H9 (cell line): ENCODE measurements at regions not wholly inside any gene's neighbourhood (a gene's known extent, or its start where the extent isn't known, plus 50 kb on each side); places are given as distances from the start of the nearest gene placed in this dataset.
"Not testable (repeated sequence)": the region's sequence is repeated elsewhere in the genome, so short reads cannot be mapped to it uniquely, and the experiment has no call there.

ENCODE experiments used
- DNase-seq: peaks from one replicate; pipeline ENCODE4 v3.0.0-alpha.2; 2017
- H2AFZ ChIP-seq: one replicate; pipeline ENCODE4 v1.6.1; 2013; ENCODE audit warnings: mild to moderate bottlenecking, low read length, control low read depth, moderate library complexity
- H2AK5ac ChIP-seq: 2 replicates; pipeline ENCODE4 v1.6.1; 2013; ENCODE audit warnings: low read length, control low read depth, mixed read lengths; ENCODE audit not compliant: insufficient read length
- H2BK120ac ChIP-seq: one replicate; pipeline ENCODE4 v1.6.1; 2013; ENCODE audit warnings: low read depth, mild to moderate bottlenecking, low read length, control low read depth, inconsistent platforms; ENCODE audit not compliant: poor library complexity, severe bottlenecking
- H2BK12ac ChIP-seq: 2 replicates; pipeline ENCODE4 v1.6.1; 2013; ENCODE audit warnings: low read length, control low read depth, mixed read lengths, low read depth; ENCODE audit not compliant: insufficient read length
- H2BK15ac ChIP-seq: 2 replicates; pipeline ENCODE4 v1.6.1; 2013; ENCODE audit warnings: low read depth, low read length, control low read depth
- H2BK20ac ChIP-seq: one replicate; pipeline ENCODE4 v1.6.1; 2013; ENCODE audit warnings: low read depth, mild to moderate bottlenecking, low read length, control low read depth, inconsistent platforms; ENCODE audit not compliant: poor library complexity, severe bottlenecking
- H2BK5ac ChIP-seq: 2 replicates; pipeline ENCODE4 v1.6.1; 2013; ENCODE audit warnings: low read length, control low read depth, mixed read lengths; ENCODE audit not compliant: insufficient read length
- H3K14ac ChIP-seq: 2 replicates; pipeline ENCODE4 v1.6.1; 2013; ENCODE audit warnings: low read length, control low read depth; ENCODE audit not compliant: insufficient read depth
- H3K18ac ChIP-seq: 2 replicates; pipeline ENCODE4 v1.6.1; 2013; ENCODE audit warnings: low read depth, mild to moderate bottlenecking, mixed read lengths, low read length, control low read depth; ENCODE audit not compliant: insufficient read length
- H3K23ac ChIP-seq: 2 replicates; pipeline ENCODE4 v1.6.1; 2013; ENCODE audit warnings: low read length, control low read depth, mixed read lengths, low read depth; ENCODE audit not compliant: insufficient read length
- H3K23me2 ChIP-seq: 2 replicates; pipeline ENCODE4 v1.6.1; 2013; ENCODE audit warnings: low read depth, mild to moderate bottlenecking, mixed read lengths, low read length, control low read depth; ENCODE audit not compliant: insufficient read length, poor library complexity, severe bottlenecking
- H3K27ac ChIP-seq: 2 replicates; pipeline ENCODE4 v1.5.1; 2013; ENCODE audit warnings: low read length, control low read depth, mixed read lengths, low read depth; ENCODE audit not compliant: insufficient read length
- H3K27me3 ChIP-seq: 2 replicates; pipeline ENCODE4 v1.6.1; 2013; ENCODE audit warnings: low read length, control low read depth, inconsistent platforms; ENCODE audit not compliant: insufficient read depth
- H3K4ac ChIP-seq: 2 replicates; pipeline ENCODE4 v1.6.1; 2013; ENCODE audit warnings: low read depth, mild to moderate bottlenecking, control low read depth, inconsistent platforms, low read length, moderate library complexity
- H3K4me1 ChIP-seq: 2 replicates; pipeline ENCODE4 v1.6.1; 2013; ENCODE audit warnings: low read length, control low read depth, inconsistent platforms; ENCODE audit not compliant: insufficient read depth
- H3K4me2 ChIP-seq: 2 replicates; pipeline ENCODE4 v1.6.1; 2013; ENCODE audit warnings: low read length, control low read depth, mixed read lengths; ENCODE audit not compliant: insufficient read length, insufficient read depth
- H3K56ac ChIP-seq: 2 replicates; pipeline ENCODE4 v1.6.1; 2013; ENCODE audit warnings: low read depth, mild to moderate bottlenecking, mixed read lengths, low read length, control low read depth; ENCODE audit not compliant: insufficient read length
- H3K79me1 ChIP-seq: 2 replicates; pipeline ENCODE4 v1.6.1; 2013; ENCODE audit warnings: low read depth, mild to moderate bottlenecking, moderate library complexity, low read length, control low read depth, inconsistent platforms; ENCODE audit not compliant: insufficient read depth, poor library complexity, severe bottlenecking
- H3K79me2 ChIP-seq: 2 replicates; pipeline ENCODE4 v1.6.1; 2013; ENCODE audit warnings: low read length, control low read depth, inconsistent platforms; ENCODE audit not compliant: insufficient read depth
- H3K9ac ChIP-seq: 2 replicates; pipeline ENCODE4 v1.6.1; 2013; ENCODE audit warnings: low read length, control low read depth, mixed read lengths; ENCODE audit not compliant: insufficient read length; ENCODE audit errors: extremely low read depth
- H3K9me3 ChIP-seq: one replicate; pipeline ENCODE4 v1.6.1; 2013; ENCODE audit warnings: low read depth, low read length, inconsistent platforms; ENCODE audit not compliant: control insufficient read depth
- H3T11ph ChIP-seq: one replicate; pipeline ENCODE4 v1.6.1; 2013; ENCODE audit warnings: mild to moderate bottlenecking, low read length, control low read depth, inconsistent platforms
- H4K20me1 ChIP-seq: one replicate; pipeline ENCODE4 v1.6.1; 2013; ENCODE audit not compliant: control insufficient read depth, insufficient read length, insufficient read depth
- H4K5ac ChIP-seq: 2 replicates; pipeline ENCODE4 v1.6.1; 2013; ENCODE audit warnings: low read depth, mild to moderate bottlenecking, mixed read lengths, low read length, control low read depth; ENCODE audit not compliant: insufficient read length
- H4K8ac ChIP-seq: replicated peaks from 2 replicates; pipeline ENCODE4 v1.6.1; 2013; ENCODE audit warnings: low read length, control low read depth, mixed read lengths, low read depth; ENCODE audit not compliant: insufficient read length
- H4K91ac ChIP-seq: 2 replicates; pipeline ENCODE4 v1.6.1; 2013; ENCODE audit warnings: low read depth, mild to moderate bottlenecking, moderate library complexity, mixed read lengths, low read length, control low read depth; ENCODE audit not compliant: insufficient read length
- H3K27ac Mint-ChIP-seq, 3 experiments: 2 replicates in 2 of 3; 3 replicates in 1 of 3; pipeline ENCODE4 v1.8.0; 2020 to 2021; ENCODE audit warnings: mixed read lengths in 3 of 3, mild to moderate bottlenecking in 1 of 3, moderate library complexity in 1 of 3
- H3K27me3 Mint-ChIP-seq: 2 replicates; pipeline ENCODE4 v1.8.0; 2021; ENCODE audit warnings: low read depth, mild to moderate bottlenecking, moderate library complexity, mixed read lengths
- H3K36me3 Mint-ChIP-seq, 3 experiments: 2 replicates in 2 of 3; 3 replicates in 1 of 3; pipeline ENCODE4 v1.8.0; 2020 to 2021; ENCODE audit warnings: low read depth in 3 of 3, mixed read lengths in 3 of 3; ENCODE audit not compliant: insufficient read depth in 1 of 3
- H3K4me1 Mint-ChIP-seq, 2 experiments: 2 replicates each; pipeline ENCODE4 v1.8.0; 2020; ENCODE audit warnings: mixed read lengths in 2 of 2
- H3K4me3 Mint-ChIP-seq, 2 experiments: 2 replicates in 1 of 2; 3 replicates in 1 of 2; pipeline ENCODE4 v1.8.0; 2020 to 2021; ENCODE audit warnings: mild to moderate bottlenecking in 2 of 2, mixed read lengths in 2 of 2, moderate library complexity in 1 of 2
- H3K9me3 Mint-ChIP-seq, 2 experiments: 2 replicates in 1 of 2; 3 replicates in 1 of 2; pipeline ENCODE4 v1.8.0; 2020; ENCODE audit warnings: mild to moderate bottlenecking in 2 of 2, mixed read lengths in 2 of 2, moderate library complexity in 1 of 2
- CTCF ChIP-seq: fragments of 200-600 bp; sonication (generic); conservative IDR thresholded peaks from 3 replicates; pipeline ENCODE4 v1.8.0; 2021; ENCODE audit warnings: antibody characterized with exemption, mild to moderate bottlenecking
- whole genome bisulfite sequencing: extraction: QIAGEN DNeasy Blood & Tissue Kit; methylation state at CpG from one replicate; pipeline ENCODE4 v1.1.7; 2013; ENCODE audit warnings: missing lambda C conversion rate, low lambda C conversion rate, mixed read lengths; ENCODE audit not compliant: insufficient read length; ENCODE audit errors: extremely low coverage; 5-methylcytosine and 5-hydroxymethylcytosine counted together

GRCh38 chr9:86572904-86573303 is 218.7 kb upstream of the TUT7 start:
- Histone ChIP-seq H3K79me1 (no peaks in the 10 kb centered on the region), H4K20me1 (no peaks in the 10 kb centered on the region), H3K14ac (no peak overlapping the region), H2BK20ac (no peak overlapping the region), H3K4ac (no peak overlapping the region), H2BK5ac (no peak overlapping the region), H4K8ac (no peak overlapping the region), H3K9ac (no peak overlapping the region), H3K79me2 (no peaks in the 10 kb centered on the region), H3K4me2 (no peak overlapping the region), H2BK15ac (no peak overlapping the region), H4K91ac (no peak overlapping the region), H2AK5ac (no peak overlapping the region), H3K23me2 (no peaks in the 10 kb centered on the region), H3K18ac (no peak overlapping the region), H2AFZ (no peak overlapping the region), H3K9me3 (no peaks in the 10 kb centered on the region), H3K56ac (no peak overlapping the region), H3T11ph (no peak overlapping the region), H3K23ac (no peak overlapping the region), H3K27ac (no peak overlapping the region), H2BK120ac (no peak overlapping the region), H3K4me1 (no peaks in the 10 kb centered on the region; the same call in 1 of the 2 replicates), H2BK12ac (no peak overlapping the region), H4K5ac (no peak overlapping the region), H3K27me3 (no peaks in the 10 kb centered on the region)
- no peaks in the 10 kb centered on the region; a peak in 1 of 7 replicates for H3K36me3 Mint-ChIP-seq
- TF ChIP-seq CTCF = no peak
- no peak overlapping the region for H3K4me3 Mint-ChIP-seq
- H3K4me1 Mint-ChIP-seq = peaks cover 3 to 5% of the 10 kb centered on the region in 2 experiments
- no peak overlapping the region for H3K27ac Mint-ChIP-seq
- peaks cover 4% of the 10 kb centered on the region; the same call in 1 of the 2 replicates for H3K27me3 Mint-ChIP-seq
- peaks cover 9 to 11% of the 10 kb centered on the region in 2 experiments for H3K9me3 Mint-ChIP-seq
- DNase-seq = no peak

GRCh38 chr9:86565603-86566002 is 211.4 kb upstream of the TUT7 start:
- not testable (repeated sequence) for H3K4me1 Mint-ChIP-seq, H3K23me2 ChIP-seq, H3K9me3 ChIP-seq, H3K27ac ChIP-seq, H3K4me1 ChIP-seq, H2BK5ac ChIP-seq, H2BK20ac ChIP-seq, H4K20me1 ChIP-seq, H3K4me3 Mint-ChIP-seq, H3T11ph ChIP-seq, H3K18ac ChIP-seq, H2AFZ ChIP-seq, H4K91ac ChIP-seq, H3K23ac ChIP-seq, H3K14ac ChIP-seq, H3K27ac Mint-ChIP-seq, H3K36me3 Mint-ChIP-seq, H3K27me3 ChIP-seq, H3K79me2 ChIP-seq, H3K4me2 ChIP-seq, H4K5ac ChIP-seq, DNase-seq, H3K9ac ChIP-seq, H3K4ac ChIP-seq, H3K27me3 Mint-ChIP-seq, H3K56ac ChIP-seq, H2BK12ac ChIP-seq, H4K8ac ChIP-seq, H2AK5ac ChIP-seq, H2BK15ac ChIP-seq, H2BK120ac ChIP-seq, H3K79me1 ChIP-seq
- WGBS = no CpG with 5 or more reads among the region's 2 CpGs
- peaks cover 17% of the 10 kb centered on the region in 2 experiments for H3K9me3 Mint-ChIP-seq
